Gastrocnemius medialis (tissue), 4 donors: ENCODE measurements at regions not wholly inside any gene's neighbourhood (a gene's known extent, or its start where the extent isn't known, plus 50 kb on each side); places are given as distances from the start of the nearest gene placed in this dataset.

ENCODE experiments used
- POLR2A ChIP-seq, 2 donors: fragments of 450-650 bp; IDR thresholded peaks; one replicate each; pipeline ENCODE4 v1.6.1; 2017; ENCODE audit warnings: antibody characterized with exemption in 2 of 2, mild to moderate bottlenecking in 2 of 2, moderate library complexity in 2 of 2
- TF ChIP-seq, protein P1 (sequence below), 5 experiments: fragments of 450-650 bp in 3 of 5; fragments of 200-600 bp in 2 of 5; sonication (generic) in 2 of 5; IDR thresholded peaks in 4 of 5; conservative IDR thresholded peaks in 1 of 5; 1 replicate in 4 of 5; 2 replicates in 1 of 5; pipeline ENCODE4 v1.5.1; 2016 to 2019; ENCODE audit warnings: antibody characterized with exemption in 5 of 5, mild to moderate bottlenecking in 3 of 5, moderate library complexity in 3 of 5

DNA sequence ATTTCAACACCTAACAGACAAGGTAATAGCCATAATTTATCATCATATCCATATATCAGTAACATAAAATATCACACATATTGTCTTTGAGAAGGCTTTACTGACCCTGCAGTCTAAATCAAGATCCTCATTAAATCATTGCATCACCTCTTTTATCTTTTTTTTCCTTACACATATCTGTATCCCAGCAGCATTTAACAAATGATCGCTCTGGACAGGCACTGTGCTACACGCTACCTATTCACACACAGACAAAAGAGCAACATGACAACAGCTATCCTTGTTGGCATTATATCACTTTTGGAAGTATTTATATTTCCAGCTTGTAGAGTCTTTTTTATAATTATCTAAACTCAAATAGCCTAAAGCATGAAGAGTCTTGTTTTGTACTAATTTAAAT is 73.3 kb upstream of the NBEA start:
- TF ChIP-seq, protein P1, sequence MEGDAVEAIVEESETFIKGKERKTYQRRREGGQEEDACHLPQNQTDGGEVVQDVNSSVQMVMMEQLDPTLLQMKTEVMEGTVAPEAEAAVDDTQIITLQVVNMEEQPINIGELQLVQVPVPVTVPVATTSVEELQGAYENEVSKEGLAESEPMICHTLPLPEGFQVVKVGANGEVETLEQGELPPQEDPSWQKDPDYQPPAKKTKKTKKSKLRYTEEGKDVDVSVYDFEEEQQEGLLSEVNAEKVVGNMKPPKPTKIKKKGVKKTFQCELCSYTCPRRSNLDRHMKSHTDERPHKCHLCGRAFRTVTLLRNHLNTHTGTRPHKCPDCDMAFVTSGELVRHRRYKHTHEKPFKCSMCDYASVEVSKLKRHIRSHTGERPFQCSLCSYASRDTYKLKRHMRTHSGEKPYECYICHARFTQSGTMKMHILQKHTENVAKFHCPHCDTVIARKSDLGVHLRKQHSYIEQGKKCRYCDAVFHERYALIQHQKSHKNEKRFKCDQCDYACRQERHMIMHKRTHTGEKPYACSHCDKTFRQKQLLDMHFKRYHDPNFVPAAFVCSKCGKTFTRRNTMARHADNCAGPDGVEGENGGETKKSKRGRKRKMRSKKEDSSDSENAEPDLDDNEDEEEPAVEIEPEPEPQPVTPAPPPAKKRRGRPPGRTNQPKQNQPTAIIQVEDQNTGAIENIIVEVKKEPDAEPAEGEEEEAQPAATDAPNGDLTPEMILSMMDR (IDR thresholded peaks at IDR 0.05 in 4 of 5, conservative IDR thresholded peaks at IDR 0.05 in 1 of 5): no peak
- TF ChIP-seq POLR2A (IDR thresholded peaks at IDR 0.05): no peak
